ENCODE measurements at regions not wholly inside any gene's neighbourhood (a gene's known extent, or its start where the extent isn't known, plus 50 kb on each side); places are given as distances from the start of the nearest gene placed in this dataset.

DNA sequence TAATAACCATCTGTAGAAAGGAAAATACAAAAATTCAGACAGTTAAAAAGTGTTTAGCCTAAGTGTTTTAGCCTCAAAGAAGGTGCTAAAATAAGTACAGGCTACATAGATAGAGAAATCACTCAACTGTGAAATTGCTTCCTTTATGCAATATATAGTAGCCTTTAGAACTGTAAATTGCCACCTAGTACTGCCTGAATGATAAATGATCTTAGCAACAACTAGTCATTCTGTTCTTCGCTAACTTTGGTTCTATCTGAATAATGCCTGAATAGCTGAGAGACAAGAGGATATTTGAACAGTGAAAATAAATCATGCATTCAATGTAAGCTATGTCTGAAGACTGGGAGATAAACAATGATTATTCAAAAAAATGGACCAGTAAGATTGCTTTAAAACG is 603.3 kb upstream of the PTCHD4 start:
- Mint-ChIP-seq H3K4me1 (no peaks in the 10 kb centered on the region), H3K4me3 (no peak overlapping the region), H3K9me3 (no peaks in the 10 kb centered on the region), H3K36me3 (ENCODE audit: insufficient read depth in 1 of 3, low read depth in 3 of 3) (peaks cover 0 to under 1% (median 0%) of the 10 kb centered on the region in 3 experiments; a peak in 1 of 7 replicates), H3K27me3 (ENCODE audit: low read depth) (no peaks in the 10 kb centered on the region), H3K27ac (no peak overlapping the region)
- Histone ChIP-seq H3K14ac (ENCODE audit: insufficient read depth, low read length) (no peak overlapping the region), H3K27me3 (ENCODE audit: insufficient read depth, low read length) (no peaks in the 10 kb centered on the region), H4K91ac (ENCODE audit: insufficient read length, low read depth, low read length) (no peak overlapping the region), H3K23me2 (ENCODE audit: insufficient read length, low read depth, low read length, poor library complexity, severe bottlenecking) (no peaks in the 10 kb centered on the region), H2BK5ac (ENCODE audit: insufficient read length, low read length) (no peak overlapping the region), H4K20me1 (ENCODE audit: control insufficient read depth, insufficient read depth, insufficient read length) (no peaks in the 10 kb centered on the region), H3T11ph (ENCODE audit: low read length) (no peak overlapping the region), H3K4me1 (ENCODE audit: insufficient read depth, low read length) (no peaks in the 10 kb centered on the region), H3K18ac (ENCODE audit: insufficient read length, low read depth, low read length) (no peak overlapping the region), H2AK5ac (ENCODE audit: insufficient read length, low read length) (no peak overlapping the region), H3K4ac (ENCODE audit: low read depth, low read length) (no peak overlapping the region), H3K9me3 (ENCODE audit: control insufficient read depth, low read depth, low read length) (no peaks in the 10 kb centered on the region), H2BK15ac (ENCODE audit: low read depth, low read length) (no peak overlapping the region), H4K8ac (replicated peaks; ENCODE audit: insufficient read length, low read depth, low read length) (no peak overlapping the region), H3K23ac (ENCODE audit: insufficient read length, low read depth, low read length) (no peak overlapping the region), H4K5ac (ENCODE audit: insufficient read length, low read depth, low read length) (no peak overlapping the region), H3K79me1 (ENCODE audit: insufficient read depth, low read depth, low read length, poor library complexity, severe bottlenecking) (no peaks in the 10 kb centered on the region), H3K56ac (ENCODE audit: insufficient read length, low read depth, low read length) (no peak overlapping the region), H2BK20ac (ENCODE audit: low read depth, low read length, poor library complexity, severe bottlenecking) (no peak overlapping the region), H3K79me2 (ENCODE audit: insufficient read depth, low read length) (no peaks in the 10 kb centered on the region), H3K9ac (ENCODE audit: extremely low read depth, insufficient read length, low read length) (no peak overlapping the region), H2AFZ (ENCODE audit: low read length) (no peak overlapping the region), H2BK120ac (ENCODE audit: low read depth, low read length, poor library complexity, severe bottlenecking) (no peak overlapping the region), H3K27ac (ENCODE audit: insufficient read length, low read depth, low read length) (no peak overlapping the region), H3K4me2 (ENCODE audit: insufficient read depth, insufficient read length, low read length) (no peak overlapping the region), H2BK12ac (ENCODE audit: insufficient read length, low read depth, low read length) (no peak overlapping the region)
- no CpG with 5 or more reads among the region's 2 CpGs for WGBS (ENCODE audit: extremely low coverage, insufficient read length, low lambda C conversion rate)
- TF ChIP-seq, protein P1, sequence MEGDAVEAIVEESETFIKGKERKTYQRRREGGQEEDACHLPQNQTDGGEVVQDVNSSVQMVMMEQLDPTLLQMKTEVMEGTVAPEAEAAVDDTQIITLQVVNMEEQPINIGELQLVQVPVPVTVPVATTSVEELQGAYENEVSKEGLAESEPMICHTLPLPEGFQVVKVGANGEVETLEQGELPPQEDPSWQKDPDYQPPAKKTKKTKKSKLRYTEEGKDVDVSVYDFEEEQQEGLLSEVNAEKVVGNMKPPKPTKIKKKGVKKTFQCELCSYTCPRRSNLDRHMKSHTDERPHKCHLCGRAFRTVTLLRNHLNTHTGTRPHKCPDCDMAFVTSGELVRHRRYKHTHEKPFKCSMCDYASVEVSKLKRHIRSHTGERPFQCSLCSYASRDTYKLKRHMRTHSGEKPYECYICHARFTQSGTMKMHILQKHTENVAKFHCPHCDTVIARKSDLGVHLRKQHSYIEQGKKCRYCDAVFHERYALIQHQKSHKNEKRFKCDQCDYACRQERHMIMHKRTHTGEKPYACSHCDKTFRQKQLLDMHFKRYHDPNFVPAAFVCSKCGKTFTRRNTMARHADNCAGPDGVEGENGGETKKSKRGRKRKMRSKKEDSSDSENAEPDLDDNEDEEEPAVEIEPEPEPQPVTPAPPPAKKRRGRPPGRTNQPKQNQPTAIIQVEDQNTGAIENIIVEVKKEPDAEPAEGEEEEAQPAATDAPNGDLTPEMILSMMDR (conservative IDR thresholded peaks at IDR 0.05), result no peak
- no peak for DNase-seq

Data from H9 (cell line).